ENCODE measurements at regions not wholly inside any gene's neighbourhood (a gene's known extent, or its start where the extent isn't known, plus 50 kb on each side); places are given as distances from the start of the nearest gene placed in this dataset.

- no peak overlapping the region for H3K27ac Mint-ChIP-seq
- no peak for ATAC-seq (ENCODE audit: low read depth)
- H3K4me1 Mint-ChIP-seq: no peaks in the 10 kb centered on the region
- no peak overlapping the region for H3K4me3 Mint-ChIP-seq
- POLR2A ChIA-PET: no interaction called here
- no peaks in the 10 kb centered on the region for H3K9me3 Mint-ChIP-seq
- H3K27me3 Mint-ChIP-seq: no peaks in the 10 kb centered on the region
- H3K36me3 Mint-ChIP-seq: no peaks in the 10 kb centered on the region
- no peak for DNase-seq
Measured at GRCh38 chr10:117686606-117687005, 144.1 kb downstream of the EMX2 start.

GRCh38 chr10:117688358-117688757, 145.8 kb downstream of the EMX2 start:
- H3K27me3 Mint-ChIP-seq: no peaks in the 10 kb centered on the region
- ATAC-seq (ENCODE audit: low read depth): no peak
- POLR2A ChIA-PET: no interaction called here

GRCh38 chr10:117689566-117689965, 147.0 kb downstream of the EMX2 start:
- Mint-ChIP-seq H3K9me3 (no peaks in the 10 kb centered on the region), H3K36me3 (no peaks in the 10 kb centered on the region), H3K4me1 (no peaks in the 10 kb centered on the region), H3K27ac (no peak overlapping the region), H3K4me3 (no peak overlapping the region), H3K27me3 (no peaks in the 10 kb centered on the region)
- POLR2A ChIA-PET: no interaction called here
- DNase-seq (no peak), ATAC-seq (ENCODE audit: low read depth) (no peak)

More at GRCh38 chr10:117688358-117688757, 145.8 kb downstream of the EMX2 start:
- Mint-ChIP-seq H3K4me3 (no peak overlapping the region), H3K27ac (no peak overlapping the region), H3K9me3 (no peaks in the 10 kb centered on the region), H3K4me1 (no peaks in the 10 kb centered on the region), H3K36me3 (no peaks in the 10 kb centered on the region)
- no peak for DNase-seq

- no peaks in the 10 kb centered on the region for H3K4me1 Mint-ChIP-seq
- H3K4me3 Mint-ChIP-seq: no peak overlapping the region
- no peaks in the 10 kb centered on the region for H3K27me3 Mint-ChIP-seq
- H3K36me3 Mint-ChIP-seq: no peaks in the 10 kb centered on the region
- no peaks in the 10 kb centered on the region for H3K9me3 Mint-ChIP-seq
- POLR2A ChIA-PET: no interaction called here
- ATAC-seq (ENCODE audit: low read depth) (no peak), DNase-seq (no peak)
- H3K27ac Mint-ChIP-seq: no peak overlapping the region
Measured at GRCh38 chr10:117690359-117690758, 147.8 kb downstream of the EMX2 start.

GRCh38 chr10:117694190-117694589, 151.6 kb downstream of the EMX2 start:
- no peaks in the 10 kb centered on the region for H3K27me3 Mint-ChIP-seq
- no peaks in the 10 kb centered on the region for H3K36me3 Mint-ChIP-seq
- POLR2A ChIA-PET: no interaction called here
- H3K4me3 Mint-ChIP-seq: no peak overlapping the region
- no peak overlapping the region for H3K27ac Mint-ChIP-seq
- no peak for DNase-seq
- no peaks in the 10 kb centered on the region for H3K4me1 Mint-ChIP-seq
- no peaks in the 10 kb centered on the region for H3K9me3 Mint-ChIP-seq
- ATAC-seq (ENCODE audit: low read depth): no peak

GRCh38 chr10:117697402-117697801, 154.9 kb downstream of the EMX2 start:
- Mint-ChIP-seq H3K36me3 (no peaks in the 10 kb centered on the region), H3K9me3 (no peaks in the 10 kb centered on the region), H3K4me1 (no peaks in the 10 kb centered on the region), H3K27me3 (no peaks in the 10 kb centered on the region), H3K4me3 (no peak overlapping the region), H3K27ac (no peak overlapping the region)
- DNase-seq (no peak), ATAC-seq (ENCODE audit: low read depth) (no peak)
- POLR2A ChIA-PET: no interaction called here

- Mint-ChIP-seq H3K4me3 (no peak overlapping the region), H3K4me1 (no peaks in the 10 kb centered on the region), H3K9me3 (no peaks in the 10 kb centered on the region), H3K36me3 (no peaks in the 10 kb centered on the region), H3K27me3 (no peaks in the 10 kb centered on the region), H3K27ac (no peak overlapping the region)
- DNase-seq (no peak), ATAC-seq (ENCODE audit: low read depth) (no peak)
- POLR2A ChIA-PET: no interaction called here
Measured at GRCh38 chr10:117698809-117699208, 156.3 kb downstream of the EMX2 start.

GRCh38 chr10:117699436-117700075, 157.0 kb downstream of the EMX2 start:
- Mint-ChIP-seq H3K27me3 (peaks cover 2% of the 10 kb centered on the region), H3K4me3 (no peak overlapping the region), H3K36me3 (no peaks in the 10 kb centered on the region), H3K9me3 (no peaks in the 10 kb centered on the region), H3K27ac (no peak overlapping the region), H3K4me1 (no peaks in the 10 kb centered on the region)
- ATAC-seq (ENCODE audit: low read depth): no peak
- POLR2A ChIA-PET: no interaction called here
- no peak for DNase-seq

- no peak overlapping the region for H3K27ac Mint-ChIP-seq
- ATAC-seq (ENCODE audit: low read depth) (no peak), DNase-seq (no peak)
- H3K4me3 Mint-ChIP-seq: no peak overlapping the region
- H3K9me3 Mint-ChIP-seq: no peaks in the 10 kb centered on the region
- POLR2A ChIA-PET: no interaction called here
- no peaks in the 10 kb centered on the region for H3K36me3 Mint-ChIP-seq
- H3K4me1 Mint-ChIP-seq: no peaks in the 10 kb centered on the region
- peaks cover 6% of the 10 kb centered on the region for H3K27me3 Mint-ChIP-seq
Measured at GRCh38 chr10:117710181-117710798, 167.7 kb downstream of the EMX2 start.

- Mint-ChIP-seq H3K4me3 (no peak overlapping the region), H3K27ac (no peak overlapping the region), H3K36me3 (no peaks in the 10 kb centered on the region), H3K9me3 (peaks cover 2% of the 10 kb centered on the region), H3K27me3 (peaks cover 6% of the 10 kb centered on the region), H3K4me1 (no peaks in the 10 kb centered on the region)
- POLR2A ChIA-PET: no interaction called here
- no peak for DNase-seq
- no peak for ATAC-seq (ENCODE audit: low read depth)
Measured at GRCh38 chr10:117716889-117717288, 174.3 kb downstream of the EMX2 start.

- H3K4me3 Mint-ChIP-seq: no peak overlapping the region
- ATAC-seq (ENCODE audit: low read depth): no peak
- POLR2A ChIA-PET: no interaction called here
Measured at GRCh38 chr10:117718986-117719920, 176.7 kb downstream of the EMX2 start.

GRCh38 chr10:117720931-117721835, 178.6 kb downstream of the EMX2 start:
- Mint-ChIP-seq H3K4me3 (no peak overlapping the region), H3K27me3 (peaks cover 4% of the 10 kb centered on the region), H3K36me3 (no peaks in the 10 kb centered on the region), H3K9me3 (peaks cover 2% of the 10 kb centered on the region), H3K4me1 (no peaks in the 10 kb centered on the region), H3K27ac (no peak overlapping the region)
- POLR2A ChIA-PET: no interaction called here
- no peak for ATAC-seq (ENCODE audit: low read depth)
- DNase-seq: no peak

More at GRCh38 chr10:117718986-117719920, 176.7 kb downstream of the EMX2 start:
- no peaks in the 10 kb centered on the region for H3K36me3 Mint-ChIP-seq
- H3K4me1 Mint-ChIP-seq: no peaks in the 10 kb centered on the region
- no peak overlapping the region for H3K27ac Mint-ChIP-seq
- peaks cover 2% of the 10 kb centered on the region for H3K27me3 Mint-ChIP-seq
- no peak for DNase-seq
- peaks cover 2% of the 10 kb centered on the region for H3K9me3 Mint-ChIP-seq

GRCh38 chr10:117721873-117722272, 179.3 kb downstream of the EMX2 start:
- Mint-ChIP-seq H3K4me1 (no peaks in the 10 kb centered on the region), H3K9me3 (peaks cover 2% of the 10 kb centered on the region), H3K4me3 (no peak overlapping the region), H3K27ac (no peak overlapping the region), H3K27me3 (peaks cover 4% of the 10 kb centered on the region), H3K36me3 (no peaks in the 10 kb centered on the region)
- DNase-seq (no peak), ATAC-seq (ENCODE audit: low read depth) (no peak)
- POLR2A ChIA-PET: no interaction called here

Data from activated naive CD8-positive, alpha-beta T cell treated with anti-CD3 and anti-CD28 coated beads, Interleukin-2, amount 10 ng/mL, durations not matched to agents 7 days and 5 days (primary cell).